HCT116 (cell line): ENCODE measurements at regions not wholly inside any gene's neighbourhood (a gene's known extent, or its start where the extent isn't known, plus 50 kb on each side); places are given as distances from the start of the nearest gene placed in this dataset.

Experiments used
- EGR1 ChIP-seq: IDR thresholded peaks from 2 replicates; pipeline ENCODE4 v1.6.1; 2012; ENCODE audit warnings: low read depth
- TF ChIP-seq, protein P1 (sequence below), 3 experiments: fragments of 200-600 bp in 1 of 3; sonication (generic) in 1 of 3; IDR thresholded peaks in 2 of 3; conservative IDR thresholded peaks in 1 of 3; 2 replicates each; pipeline ENCODE4 v1.5.1; 2012 to 2017; ENCODE audit warnings: low read depth in 2 of 3, low read length in 2 of 3, antibody characterized with exemption in 1 of 3, borderline replicate concordance in 1 of 3, control low read depth in 1 of 3, mild to moderate bottlenecking in 1 of 3, mixed read lengths in 1 of 3, mixed run types in 1 of 3, moderate library complexity in 1 of 3; ENCODE audit not compliant: insufficient read depth in 1 of 3

DNA sequence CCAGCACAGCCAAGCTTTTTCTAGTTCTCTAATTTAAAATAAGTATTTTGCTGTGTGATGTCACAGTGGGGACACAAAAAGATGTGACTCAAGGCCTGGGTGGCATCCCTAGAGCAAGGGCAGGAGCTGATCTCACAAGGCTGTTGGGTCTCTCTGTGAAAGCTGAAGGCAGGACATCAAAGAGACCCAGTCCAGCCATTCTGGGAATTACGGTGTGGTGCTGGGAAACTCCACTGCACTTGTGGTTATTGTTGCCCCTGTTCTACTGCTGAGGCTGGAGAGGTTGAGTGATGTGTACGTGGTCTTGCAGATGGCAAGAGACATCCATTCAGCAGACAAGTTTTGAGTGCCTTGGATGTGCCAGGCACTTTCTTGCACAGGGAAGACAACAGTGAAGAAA, 352.9 kb downstream of the CYRIA start:
- TF ChIP-seq, protein P1, sequence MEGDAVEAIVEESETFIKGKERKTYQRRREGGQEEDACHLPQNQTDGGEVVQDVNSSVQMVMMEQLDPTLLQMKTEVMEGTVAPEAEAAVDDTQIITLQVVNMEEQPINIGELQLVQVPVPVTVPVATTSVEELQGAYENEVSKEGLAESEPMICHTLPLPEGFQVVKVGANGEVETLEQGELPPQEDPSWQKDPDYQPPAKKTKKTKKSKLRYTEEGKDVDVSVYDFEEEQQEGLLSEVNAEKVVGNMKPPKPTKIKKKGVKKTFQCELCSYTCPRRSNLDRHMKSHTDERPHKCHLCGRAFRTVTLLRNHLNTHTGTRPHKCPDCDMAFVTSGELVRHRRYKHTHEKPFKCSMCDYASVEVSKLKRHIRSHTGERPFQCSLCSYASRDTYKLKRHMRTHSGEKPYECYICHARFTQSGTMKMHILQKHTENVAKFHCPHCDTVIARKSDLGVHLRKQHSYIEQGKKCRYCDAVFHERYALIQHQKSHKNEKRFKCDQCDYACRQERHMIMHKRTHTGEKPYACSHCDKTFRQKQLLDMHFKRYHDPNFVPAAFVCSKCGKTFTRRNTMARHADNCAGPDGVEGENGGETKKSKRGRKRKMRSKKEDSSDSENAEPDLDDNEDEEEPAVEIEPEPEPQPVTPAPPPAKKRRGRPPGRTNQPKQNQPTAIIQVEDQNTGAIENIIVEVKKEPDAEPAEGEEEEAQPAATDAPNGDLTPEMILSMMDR (IDR thresholded peaks at IDR 0.05 in 2 of 3, conservative IDR thresholded peaks at IDR 0.05 in 1 of 3; ENCODE audit: borderline replicate concordance in 1 of 3, insufficient read depth in 1 of 3, low read depth in 2 of 3, low read length in 2 of 3): no peak
- TF ChIP-seq EGR1: no peak
